ENCODE measurements at regions not wholly inside any gene's neighbourhood (a gene's known extent, or its start where the extent isn't known, plus 50 kb on each side); places are given as distances from the start of the nearest gene placed in this dataset.

- no peak for DNase-seq
These were observed 167.2 kb downstream of the SETD4 start for GRCh38 chr21:35893156-35893555.

GRCh38 chr21:35886887-35887286 is 173.4 kb downstream of the SETD4 start:
- DNase-seq: no peak

GRCh38 chr21:35885942-35886541 is 174.3 kb downstream of the SETD4 start:
- no peak for DNase-seq

GRCh38 chr21:35882791-35883240 is 177.5 kb downstream of the SETD4 start:
- DNase-seq: no peak

DNA sequence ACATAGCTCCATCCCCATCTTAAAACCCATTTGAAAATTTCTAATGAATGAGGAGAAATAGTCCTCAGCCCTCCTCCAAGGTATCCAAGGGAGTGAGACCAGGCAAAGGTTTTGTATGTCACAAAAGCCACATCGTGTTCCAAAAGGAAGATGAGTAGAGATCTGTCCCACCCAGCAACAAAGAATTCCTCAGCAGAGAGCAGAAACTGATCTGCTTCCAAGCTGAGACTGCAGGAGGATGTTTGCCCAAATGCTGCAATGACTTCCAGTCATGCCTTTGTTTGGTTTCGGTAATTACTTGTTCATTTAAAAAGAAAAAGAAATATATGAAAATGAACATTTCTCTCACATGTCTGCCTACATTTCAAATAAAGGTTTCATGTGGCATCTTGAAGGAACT is 186.9 kb downstream of the SETD4 start:
- no peak for DNase-seq

GRCh38 chr21:35871906-35872305 is 188.4 kb downstream of the SETD4 start:
- no peak for DNase-seq

- DNase-seq: no peak
These were observed 191.5 kb downstream of the SETD4 start for GRCh38 chr21:35868869-35869223.

- no peak for DNase-seq
These were observed 192.1 kb downstream of the SETD4 start for GRCh38 chr21:35868005-35868868.

GRCh38 chr21:35864039-35864438 is 196.3 kb downstream of the SETD4 start:
- DNase-seq: no peak

- no peak for DNase-seq
These were observed 197.4 kb downstream of the SETD4 start for GRCh38 chr21:35862969-35863368.

GRCh38 chr21:35861661-35862060 is 198.7 kb downstream of the SETD4 start:
- DNase-seq: peak; percentile 48

GRCh38 chr21:35860189-35860869 is 200.0 kb downstream of the SETD4 start:
- DNase-seq: no peak

GRCh38 chr21:35859677-35860076 is 200.6 kb downstream of the SETD4 start:
- DNase-seq: no peak

DNA sequence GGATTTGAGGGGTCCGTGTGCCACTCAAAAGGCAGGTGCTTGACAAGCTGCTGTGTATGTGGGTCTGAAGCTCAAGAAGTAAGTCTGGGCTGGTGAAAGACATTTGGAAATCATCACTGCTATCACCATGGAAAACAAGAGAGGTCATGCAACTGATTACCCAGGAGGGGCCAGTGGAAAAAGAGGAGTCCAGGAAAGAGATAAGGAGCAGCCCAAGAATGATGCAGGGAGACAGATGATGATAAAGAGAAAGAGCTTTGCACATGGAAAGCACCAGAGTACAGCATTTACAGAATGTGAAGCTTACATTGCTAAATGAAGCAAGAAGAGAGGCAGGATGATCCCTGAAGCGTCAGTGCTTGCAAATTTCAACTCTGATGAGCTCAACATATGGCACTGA is 203.2 kb downstream of the SETD4 start:
- no peak for DNase-seq

GRCh38 chr21:35855484-35855883 is 204.8 kb downstream of the SETD4 start:
- no peak for DNase-seq

GRCh38 chr21:35854281-35854680 is 206.0 kb downstream of the SETD4 start:
- no peak for DNase-seq

DNA sequence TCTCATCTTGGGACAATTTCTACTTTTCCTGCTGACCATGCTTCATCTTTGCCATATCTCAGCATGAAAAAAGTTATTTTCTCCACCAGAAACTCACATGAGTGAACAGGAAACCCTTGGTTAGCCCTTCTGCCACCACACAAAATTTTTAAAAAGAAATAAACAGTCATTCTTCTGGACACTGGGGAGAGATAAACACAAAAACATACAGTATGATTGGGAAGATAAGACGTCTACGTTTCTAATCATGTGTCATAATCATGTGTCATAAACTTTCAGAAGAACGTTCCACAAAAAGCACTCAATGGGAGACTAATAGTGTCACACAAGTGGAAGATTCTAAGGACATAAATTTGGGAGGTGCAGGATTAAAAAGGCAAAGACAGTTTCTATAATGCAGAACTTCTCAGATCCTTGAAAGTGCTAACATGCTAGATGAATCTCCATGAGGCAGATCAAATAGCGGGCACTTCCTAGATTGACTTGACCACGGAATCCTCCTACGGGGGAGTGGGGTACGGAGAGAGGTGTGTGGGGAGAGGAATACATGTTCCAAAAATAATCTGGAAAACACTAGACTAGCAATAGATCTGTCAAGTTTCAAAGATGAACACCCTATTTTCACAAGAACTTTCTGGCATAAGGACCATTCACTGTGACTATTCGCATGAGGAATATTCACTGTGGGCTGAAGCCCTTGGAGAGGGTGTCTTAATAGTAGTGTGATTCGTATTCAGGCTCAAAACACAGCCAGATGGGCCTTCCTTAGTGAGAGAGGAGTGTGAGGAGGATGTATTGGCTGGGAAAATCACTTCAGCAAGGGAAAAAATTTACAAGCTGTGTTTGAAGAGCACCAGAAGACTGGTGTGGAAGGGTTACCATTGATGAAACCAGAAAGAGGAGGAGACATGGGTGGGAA is 206.7 kb downstream of the SETD4 start:
- no peak for DNase-seq

GRCh38 chr21:35852820-35853219 is 207.5 kb downstream of the SETD4 start:
- DNase-seq: no peak

DNA sequence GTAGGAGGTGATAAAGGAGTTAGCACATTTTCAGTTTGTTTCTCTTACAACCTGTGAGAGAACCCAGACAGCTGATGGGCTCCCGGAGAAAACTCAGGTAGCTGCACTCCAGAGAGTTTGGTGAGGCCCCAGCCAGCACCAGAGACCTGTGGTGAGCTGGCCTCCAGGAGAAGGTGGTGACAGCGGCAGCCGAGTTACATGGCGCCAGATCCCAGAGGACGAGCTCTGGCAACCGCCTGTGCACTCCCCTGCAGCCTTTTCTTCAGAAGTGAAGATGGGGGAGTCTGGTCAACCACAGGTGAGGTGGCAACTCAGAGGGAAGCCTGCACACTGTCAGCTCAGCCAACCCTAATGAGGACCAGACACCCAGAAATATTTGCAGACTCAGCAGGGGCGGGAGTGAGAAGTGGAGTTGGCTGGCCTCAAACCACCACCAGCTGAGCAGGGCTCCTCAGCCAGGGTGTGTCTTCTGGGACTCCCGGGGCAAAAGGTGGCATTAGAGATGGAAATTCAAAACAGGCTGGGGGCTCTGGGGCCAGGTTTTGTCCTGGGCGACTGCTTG is 209.7 kb downstream of the SETD4 start:
- no peak for DNase-seq

- DNase-seq: no peak
These were observed 210.3 kb downstream of the SETD4 start for GRCh38 chr21:35850029-35850428.

- DNase-seq: no peak
These were observed 211.2 kb downstream of the SETD4 start for GRCh38 chr21:35849144-35849543.

GRCh38 chr21:35843911-35844667 is 216.2 kb downstream of the SETD4 start:
- DNase-seq: no peak

Measured in NCI-H2081 treated with DMSO at 0.1 percent for 48 hours (cell line).